Calu3 (cell line): ENCODE measurements at regions not wholly inside any gene's neighbourhood (a gene's known extent, or its start where the extent isn't known, plus 50 kb on each side); places are given as distances from the start of the nearest gene placed in this dataset.

Experiments used
- BruUV-seq: library from RNA; stranded (reverse); fragments of 400-500 nt; replicated peaks from 2 replicates; lab custom pipeline; 2021; lab: Mats Ljungman, UMichigan
- CTCF ChIA-PET: fragments of 300-600 bp; sonication (Branson Sonifier 250); formaldehyde crosslinking; loops from one replicate; lab custom pipeline; 2022; ENCODE audit warnings: antibody characterized with exemption; lab: Charles Lee
- DNase-seq: peaks from one replicate; pipeline ENCODE4 v3.0.0; 2022
- H3K27ac Mint-ChIP-seq: one replicate; pipeline ENCODE4 v1.8.0; 2022; ENCODE audit warnings: mixed read lengths; ENCODE audit not compliant: unreplicated experiment
- H3K27me3 Mint-ChIP-seq: one replicate; pipeline ENCODE4 v1.8.0; 2022; ENCODE audit warnings: mixed read lengths; ENCODE audit not compliant: unreplicated experiment
- H3K36me3 Mint-ChIP-seq: one replicate; pipeline ENCODE4 v1.8.0; 2022; ENCODE audit warnings: mild to moderate bottlenecking, moderate library complexity, mixed read lengths; ENCODE audit not compliant: insufficient read depth, unreplicated experiment
- H3K4me1 Mint-ChIP-seq: one replicate; pipeline ENCODE4 v1.8.0; 2022; ENCODE audit warnings: mild to moderate bottlenecking, low read depth, mixed read lengths; ENCODE audit not compliant: unreplicated experiment
- H3K4me3 Mint-ChIP-seq: one replicate; pipeline ENCODE4 v1.8.0; 2022; ENCODE audit warnings: mild to moderate bottlenecking, low read depth, moderate library complexity, mixed read lengths; ENCODE audit not compliant: unreplicated experiment
- H3K9me3 Mint-ChIP-seq: one replicate; pipeline ENCODE4 v1.8.0; 2022; ENCODE audit warnings: low read depth, mixed read lengths; ENCODE audit not compliant: unreplicated experiment
- intact Hi-C: fragments of 100-400 bp; cut with micrococcal nuclease; formaldehyde crosslinking; loops from one replicate; pipeline ENCODE4 v1.10.0; 2022; ENCODE audit not compliant: unreplicated experiment
- TF ChIP-seq, protein P1 (sequence below): fragments of 200-600 bp; IDR thresholded peaks from one replicate; pipeline ENCODE4 v1.8.0; 2022; ENCODE audit warnings: antibody characterized with exemption; ENCODE audit not compliant: unreplicated experiment

DNA sequence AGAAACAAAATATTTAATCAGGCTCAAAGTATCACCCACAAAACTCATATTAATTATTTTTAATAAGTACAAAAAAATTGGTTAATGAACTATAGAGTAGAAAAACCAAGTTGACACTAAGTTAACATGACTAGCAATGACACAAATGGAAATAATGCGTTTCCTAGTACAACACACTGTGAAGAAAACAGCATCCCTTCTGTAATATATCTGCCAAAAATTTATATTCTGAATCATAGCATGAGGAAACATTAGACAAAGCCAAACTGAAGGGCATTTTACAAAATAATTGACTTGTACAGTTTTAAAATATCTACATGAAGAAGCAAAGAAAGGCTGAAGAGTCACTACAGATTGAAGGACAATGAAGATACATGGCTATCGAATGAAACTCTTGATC is 477.6 kb upstream of the INTU start:
- Mint-ChIP-seq H3K4me1 (no peaks in the 10 kb centered on the region), H3K36me3 (no peaks in the 10 kb centered on the region), H3K4me3 (no peak overlapping the region), H3K27ac (no peak overlapping the region), H3K27me3 (no peaks in the 10 kb centered on the region), H3K9me3 (no peaks in the 10 kb centered on the region)
- TF ChIP-seq, protein P1, sequence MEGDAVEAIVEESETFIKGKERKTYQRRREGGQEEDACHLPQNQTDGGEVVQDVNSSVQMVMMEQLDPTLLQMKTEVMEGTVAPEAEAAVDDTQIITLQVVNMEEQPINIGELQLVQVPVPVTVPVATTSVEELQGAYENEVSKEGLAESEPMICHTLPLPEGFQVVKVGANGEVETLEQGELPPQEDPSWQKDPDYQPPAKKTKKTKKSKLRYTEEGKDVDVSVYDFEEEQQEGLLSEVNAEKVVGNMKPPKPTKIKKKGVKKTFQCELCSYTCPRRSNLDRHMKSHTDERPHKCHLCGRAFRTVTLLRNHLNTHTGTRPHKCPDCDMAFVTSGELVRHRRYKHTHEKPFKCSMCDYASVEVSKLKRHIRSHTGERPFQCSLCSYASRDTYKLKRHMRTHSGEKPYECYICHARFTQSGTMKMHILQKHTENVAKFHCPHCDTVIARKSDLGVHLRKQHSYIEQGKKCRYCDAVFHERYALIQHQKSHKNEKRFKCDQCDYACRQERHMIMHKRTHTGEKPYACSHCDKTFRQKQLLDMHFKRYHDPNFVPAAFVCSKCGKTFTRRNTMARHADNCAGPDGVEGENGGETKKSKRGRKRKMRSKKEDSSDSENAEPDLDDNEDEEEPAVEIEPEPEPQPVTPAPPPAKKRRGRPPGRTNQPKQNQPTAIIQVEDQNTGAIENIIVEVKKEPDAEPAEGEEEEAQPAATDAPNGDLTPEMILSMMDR = no peak
- no TSS peak for BruUV-seq
- intact Hi-C loops = no loop called here
- CTCF ChIA-PET = no interaction called here
- DNase-seq = no peak

DNA sequence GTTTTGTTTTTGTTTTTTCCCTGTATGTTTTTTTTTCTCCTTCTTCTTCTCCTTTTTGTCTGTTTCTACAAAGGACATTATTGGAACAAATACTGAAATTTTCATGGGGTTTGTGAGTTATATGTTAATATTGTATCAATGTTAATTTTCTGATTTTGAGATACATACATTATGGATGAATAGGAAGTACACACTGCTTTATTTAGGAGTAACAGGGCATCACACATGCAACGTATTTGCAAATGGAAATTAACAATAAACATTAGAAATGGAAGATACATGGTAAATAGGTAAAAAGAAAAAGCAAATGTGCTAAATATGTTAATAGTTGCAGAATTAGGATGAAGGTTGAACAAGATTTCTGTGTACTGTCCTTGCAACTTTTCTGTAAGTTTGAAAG is 477.2 kb upstream of the INTU start:
- H3K4me3 Mint-ChIP-seq = no peak overlapping the region
- no peak for DNase-seq
- no peaks in the 10 kb centered on the region for H3K27me3 Mint-ChIP-seq
- intact Hi-C loops = no loop called here
- no TSS peak for BruUV-seq
- CTCF ChIA-PET = interaction anchor here (0.5 kb wide), 1 partner anchor 940 kb away, joined by 4 read pairs; no protein-coding TSS in a partner anchor
- H3K36me3 Mint-ChIP-seq = no peaks in the 10 kb centered on the region
- H3K9me3 Mint-ChIP-seq = no peaks in the 10 kb centered on the region
- TF ChIP-seq, protein P1 = no peak
- H3K27ac Mint-ChIP-seq = no peak overlapping the region
- H3K4me1 Mint-ChIP-seq = no peaks in the 10 kb centered on the region

- CTCF ChIA-PET = no interaction called here
- Mint-ChIP-seq H3K4me1 (no peaks in the 10 kb centered on the region), H3K9me3 (peaks cover 7% of the 10 kb centered on the region), H3K27me3 (no peaks in the 10 kb centered on the region), H3K36me3 (no peaks in the 10 kb centered on the region), H3K27ac (no peak overlapping the region), H3K4me3 (no peak overlapping the region)
- BruUV-seq = no TSS peak
- intact Hi-C loops = no loop called here
- no peak for DNase-seq
- TF ChIP-seq, protein P1 = no peak
Measured at GRCh38 chr4:127162741-127163140, 470.0 kb upstream of the INTU start.

- no TSS peak for BruUV-seq
- CTCF ChIA-PET = no interaction called here
- H3K36me3 Mint-ChIP-seq = no peaks in the 10 kb centered on the region
- H3K4me1 Mint-ChIP-seq = no peaks in the 10 kb centered on the region
- intact Hi-C loops = no loop called here
- H3K27me3 Mint-ChIP-seq = no peaks in the 10 kb centered on the region
- no peak overlapping the region for H3K27ac Mint-ChIP-seq
- no peak overlapping the region for H3K4me3 Mint-ChIP-seq
- peaks cover 7% of the 10 kb centered on the region for H3K9me3 Mint-ChIP-seq
- no peak for DNase-seq
- TF ChIP-seq, protein P1 = no peak
Measured at GRCh38 chr4:127165971-127166370, 466.8 kb upstream of the INTU start.
